Astrocyte of the hippocampus (primary cell): ENCODE measurements at regions not wholly inside any gene's neighbourhood (a gene's known extent, or its start where the extent isn't known, plus 50 kb on each side); places are given as distances from the start of the nearest gene placed in this dataset.

Experiments
- DNase-seq: peaks from one replicate; pipeline ENCODE4 v3.0.0; 2011; ENCODE audit warnings: low read depth, low spot score

DNA sequence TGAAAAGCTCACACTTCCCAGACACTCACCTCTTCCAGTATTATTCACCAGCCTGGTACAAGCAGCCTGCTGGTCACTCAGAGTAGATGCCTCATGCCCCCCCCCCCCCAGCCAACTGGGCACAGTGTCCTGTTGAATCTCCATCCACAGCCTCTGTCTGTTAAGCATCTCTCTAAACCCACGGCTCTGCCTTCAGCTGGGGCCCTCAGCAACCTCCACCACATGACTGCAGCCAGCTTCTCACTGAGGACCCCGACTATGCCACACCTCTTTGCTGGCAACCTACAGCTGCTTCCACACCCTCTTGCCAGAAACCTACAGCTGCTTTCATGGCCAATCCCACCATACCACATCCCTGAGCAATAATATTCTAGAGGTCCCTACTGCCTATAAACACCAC, 113.1 kb downstream of the RHOU start:
- DNase-seq: no peak

DNA sequence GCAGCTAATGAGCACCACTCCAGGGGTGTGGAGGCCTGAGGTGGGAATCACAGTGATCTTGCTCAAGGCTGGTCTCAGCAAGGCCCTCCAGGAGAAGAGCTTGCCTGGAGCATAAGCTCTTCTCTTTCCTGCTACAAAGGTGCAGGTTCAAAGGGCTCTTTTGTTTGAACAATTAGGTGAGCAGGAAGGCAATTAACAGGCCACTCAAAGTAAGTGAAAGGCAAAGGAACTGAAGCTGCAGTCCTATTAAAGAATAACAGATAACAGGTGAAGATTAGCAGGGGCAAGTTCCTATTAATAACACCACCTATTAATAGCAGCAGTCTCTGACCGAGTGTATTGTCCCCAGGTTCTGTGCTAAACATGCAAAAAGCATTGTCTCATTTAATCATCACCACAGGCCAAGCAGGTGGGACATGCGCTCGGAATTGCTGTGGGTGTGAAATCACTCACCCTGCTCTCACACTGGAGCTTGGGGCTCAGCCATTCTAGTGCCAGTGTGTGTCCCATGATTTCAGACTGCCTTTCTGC, 113.8 kb downstream of the RHOU start:
- DNase-seq: no peak

DNA sequence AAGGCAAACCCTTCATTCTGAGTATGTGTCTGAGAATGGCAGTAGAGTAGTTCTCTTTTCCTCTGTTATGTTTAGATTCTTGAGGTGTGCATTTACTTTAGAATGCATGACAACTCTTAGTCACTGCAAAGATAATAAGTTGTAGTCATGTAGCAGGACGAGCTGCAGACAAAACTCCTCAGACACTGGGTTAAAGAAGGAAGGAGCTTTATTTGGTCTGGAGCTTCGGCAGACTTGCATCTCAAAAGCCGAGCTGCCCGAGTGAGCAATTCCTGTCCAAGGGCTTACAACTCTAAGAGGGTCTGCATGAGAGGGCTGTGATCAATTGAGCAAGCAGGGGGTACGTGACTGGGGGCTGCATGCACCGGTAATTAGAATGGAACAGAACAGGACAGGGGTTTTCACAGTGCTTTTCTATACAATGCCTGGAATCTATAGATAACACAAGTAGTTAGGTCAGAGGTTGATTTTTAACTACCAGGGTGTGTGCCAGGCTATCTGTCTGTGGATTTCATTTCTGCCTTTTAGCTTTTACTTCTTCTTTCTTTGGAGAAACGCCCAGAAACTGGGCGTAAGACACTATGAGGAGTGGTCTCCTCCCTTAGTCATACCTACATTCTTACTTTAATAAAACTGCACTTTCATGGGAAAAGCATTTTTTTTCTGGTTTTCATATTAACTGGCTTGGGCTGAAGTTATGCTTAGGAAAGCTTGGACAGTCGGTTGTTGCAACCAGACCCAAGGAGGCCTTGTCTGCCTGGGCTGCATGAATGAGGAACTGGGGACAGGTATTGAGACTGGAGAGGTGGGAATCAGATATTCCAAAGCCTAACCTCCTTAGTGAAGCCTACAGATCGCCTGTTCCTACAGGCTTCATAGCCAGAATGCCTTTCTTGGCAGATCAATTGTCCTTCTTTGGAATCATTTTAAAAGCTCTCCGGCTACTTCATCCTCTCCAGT, 115.1 kb downstream of the RHOU start:
- DNase-seq: no peak

DNA sequence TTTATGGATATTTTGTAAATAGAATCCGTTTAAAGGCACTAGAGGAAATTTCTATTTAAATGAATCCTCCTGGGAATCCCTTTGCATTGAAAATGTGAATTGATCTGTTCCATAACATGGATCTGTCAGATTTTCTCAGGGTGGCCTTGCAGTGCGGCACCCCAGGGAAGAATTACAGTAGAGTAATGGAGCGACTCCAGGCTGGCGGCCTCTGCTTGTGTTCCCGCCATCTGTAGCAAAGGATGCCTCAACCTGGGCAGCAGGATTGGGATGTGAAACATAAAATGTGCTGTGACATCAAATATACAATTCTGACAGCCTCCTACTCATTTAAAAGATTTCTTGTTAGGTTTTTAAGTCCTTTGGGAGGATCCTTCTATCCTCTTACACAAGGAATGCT, 115.9 kb downstream of the RHOU start:
- DNase-seq: no peak

DNA sequence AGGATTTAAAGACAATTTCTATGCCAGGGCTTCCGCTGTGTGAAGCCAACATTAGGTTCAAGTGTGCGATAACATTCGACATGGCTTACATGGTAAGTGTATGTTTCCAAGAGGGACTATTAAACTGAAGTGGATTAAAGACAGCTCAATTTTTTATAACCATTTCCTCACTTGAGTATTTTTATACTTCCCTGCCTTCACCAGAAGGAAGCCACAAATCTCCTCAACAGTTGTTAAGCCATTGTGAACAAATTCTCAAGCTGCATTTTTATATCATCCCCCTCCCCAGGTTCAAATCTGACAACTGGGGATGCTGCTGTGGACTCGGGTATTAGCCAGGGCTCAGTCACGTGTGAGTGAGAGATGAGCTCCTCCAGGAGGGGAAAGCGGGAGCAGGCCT, 116.3 kb downstream of the RHOU start:
- no peak for DNase-seq

DNA sequence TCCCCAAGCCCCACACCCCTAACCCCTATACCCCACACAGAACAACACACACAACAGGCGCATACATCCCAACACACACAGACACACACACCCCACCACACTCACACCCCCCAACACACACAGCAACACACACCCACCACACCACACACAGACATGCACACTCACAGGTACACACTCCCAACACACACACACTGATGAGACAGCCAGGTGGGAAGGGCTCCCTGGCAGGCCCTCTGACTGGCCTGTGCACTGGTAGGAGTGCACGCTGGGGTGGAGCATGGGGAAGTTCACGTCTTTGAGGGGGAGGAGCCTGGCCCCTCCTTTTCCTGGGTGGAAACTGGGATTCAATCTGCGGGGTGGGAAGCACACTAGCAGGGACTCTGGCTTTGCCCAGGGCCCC, 116.7 kb downstream of the RHOU start:
- DNase-seq: no peak

DNA sequence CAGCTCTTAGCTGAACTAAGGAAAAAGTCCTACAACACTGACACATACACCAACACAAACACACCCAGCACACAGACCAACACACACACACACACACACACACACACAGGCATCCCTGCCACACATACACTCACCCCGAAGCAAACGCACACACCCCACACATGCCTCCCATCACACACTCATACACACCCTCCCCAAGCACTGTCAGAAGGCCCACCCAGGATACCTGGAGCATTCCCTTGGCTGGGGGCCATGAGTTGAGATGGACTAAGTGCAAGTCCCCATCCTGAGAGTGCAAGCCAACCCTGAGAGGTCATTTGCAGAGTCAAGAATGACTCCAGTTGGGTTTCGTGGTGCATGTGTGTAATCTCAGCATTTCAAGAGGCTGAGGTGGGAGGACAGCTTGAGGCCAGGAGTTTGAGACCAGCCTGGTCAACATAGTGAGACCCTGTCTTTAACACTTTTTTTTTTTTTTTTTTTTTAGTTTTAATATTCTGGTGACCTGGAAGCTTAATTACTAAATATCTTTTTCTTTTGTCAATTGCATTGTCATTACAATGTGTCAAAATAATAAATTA, 117.3 kb downstream of the RHOU start:
- DNase-seq: no peak

DNA sequence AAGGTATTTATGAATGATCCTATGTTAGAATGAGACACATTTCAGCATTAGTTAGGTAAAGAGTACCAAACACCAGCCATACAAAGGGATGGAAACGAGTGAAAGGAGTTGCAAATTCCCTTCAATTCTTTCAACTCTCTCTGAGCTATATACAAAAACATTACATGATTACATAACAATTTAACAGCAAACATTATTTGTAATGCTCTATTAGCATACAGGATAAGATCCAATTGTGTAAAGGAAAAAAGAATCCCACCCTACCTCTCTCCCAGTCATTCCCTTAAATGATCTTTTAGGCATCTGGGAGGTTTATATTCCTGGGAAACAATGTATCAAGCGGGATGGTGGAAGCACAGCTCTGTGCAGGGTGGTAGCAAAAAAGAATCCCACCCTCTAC, 117.9 kb downstream of the RHOU start:
- DNase-seq: no peak

DNA sequence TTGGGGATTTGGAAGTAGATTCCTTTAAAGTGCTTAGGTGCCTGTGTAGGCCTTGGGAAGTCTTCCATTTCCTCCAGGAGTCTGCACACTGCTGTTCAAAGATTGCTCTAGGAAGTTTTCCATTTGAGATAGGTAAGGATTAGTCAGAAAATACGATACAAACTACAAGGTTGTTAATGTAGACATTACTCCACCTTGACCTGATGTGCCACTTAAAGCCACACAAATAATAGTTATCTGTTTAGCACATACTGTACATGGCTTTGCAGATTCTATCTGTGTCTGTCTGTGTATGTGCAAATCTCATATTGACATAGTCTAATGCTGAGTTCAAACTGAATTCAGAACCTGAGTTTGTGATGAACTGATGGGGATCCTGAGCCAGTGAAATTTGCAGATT, 118.4 kb downstream of the RHOU start:
- no peak for DNase-seq

DNA sequence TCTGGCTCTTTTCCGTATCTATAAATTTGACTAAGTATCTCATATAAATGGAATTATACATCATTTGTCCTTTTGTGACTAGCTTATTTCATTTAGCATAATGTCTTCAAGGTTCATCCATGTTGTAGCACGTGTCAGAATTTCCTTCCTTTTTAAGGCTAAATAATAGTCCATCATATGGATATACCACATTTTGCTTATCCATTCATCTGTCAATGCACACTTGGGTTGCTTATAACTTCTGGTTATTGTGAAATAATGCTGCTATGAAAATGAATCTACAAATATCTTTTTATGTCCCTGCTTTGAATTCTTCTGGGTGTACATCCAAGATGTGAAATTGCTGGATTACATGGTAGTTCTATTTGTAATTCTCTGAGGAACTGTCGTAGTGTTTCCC, 119.6 kb downstream of the RHOU start:
- no peak for DNase-seq

DNA sequence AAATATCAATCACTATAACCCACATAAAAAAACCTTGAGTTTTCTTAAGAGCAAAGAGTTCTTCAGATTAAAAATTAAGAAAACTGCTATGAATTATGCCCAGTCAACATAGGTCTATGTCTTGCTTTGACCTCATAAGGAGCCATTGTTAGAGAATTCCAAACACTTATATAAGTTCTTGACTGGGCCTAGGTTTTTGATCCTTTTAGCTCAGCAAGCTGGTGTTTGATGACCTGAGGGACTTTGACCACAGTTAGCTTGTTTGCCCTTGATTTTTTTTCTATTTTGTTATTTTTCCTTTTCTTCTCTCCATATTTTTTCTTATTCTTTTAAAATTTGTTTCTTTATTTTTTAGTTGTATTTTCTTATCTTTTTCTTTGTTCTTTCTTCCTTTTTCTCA, 122.3 kb downstream of the RHOU start:
- no peak for DNase-seq

DNA sequence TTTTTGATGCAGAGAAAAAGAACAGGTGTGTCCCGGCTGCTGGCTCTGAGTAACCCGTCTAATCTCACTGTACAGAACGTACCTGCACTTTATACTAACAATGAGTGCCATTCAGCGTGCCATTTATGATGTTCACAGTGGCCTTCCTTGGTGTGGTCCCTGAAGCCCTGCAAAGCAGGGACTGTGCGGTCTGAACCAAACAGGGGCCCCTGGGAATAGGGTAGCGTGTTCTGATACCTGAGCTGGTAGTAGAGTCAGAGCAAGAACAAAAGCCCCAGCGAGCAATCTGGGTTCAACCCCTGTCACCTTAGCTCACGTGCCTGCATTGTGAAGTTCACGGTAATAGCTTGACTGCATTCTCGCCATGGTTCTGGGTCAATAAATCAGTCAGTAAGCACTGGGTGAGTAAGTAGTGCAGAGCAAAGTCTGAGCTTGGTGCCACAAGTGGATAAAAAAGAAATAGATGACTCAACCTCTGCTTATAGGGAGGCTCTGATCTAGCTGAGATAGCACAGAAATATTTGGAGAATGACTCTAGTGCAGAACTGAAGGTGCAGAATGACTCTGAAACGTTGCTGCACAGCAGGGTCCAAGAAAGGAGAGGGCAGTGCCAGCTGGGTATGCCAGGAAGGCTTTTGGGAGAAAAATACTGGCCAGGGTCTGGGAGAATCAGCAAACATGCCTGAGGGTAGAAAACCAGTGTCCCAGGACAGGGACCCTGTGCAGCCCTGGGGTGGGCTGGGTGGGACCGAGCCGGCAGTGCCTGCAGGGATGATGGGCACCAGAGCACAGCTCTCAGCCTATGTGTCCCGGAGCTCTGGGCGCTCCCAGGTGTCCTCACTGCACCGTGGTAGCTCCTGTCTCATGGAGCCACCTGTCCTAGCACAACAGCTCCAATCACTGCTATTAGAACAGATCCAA, 125.9 kb downstream of the RHOU start:
- DNase-seq: peak; percentile 82

DNA sequence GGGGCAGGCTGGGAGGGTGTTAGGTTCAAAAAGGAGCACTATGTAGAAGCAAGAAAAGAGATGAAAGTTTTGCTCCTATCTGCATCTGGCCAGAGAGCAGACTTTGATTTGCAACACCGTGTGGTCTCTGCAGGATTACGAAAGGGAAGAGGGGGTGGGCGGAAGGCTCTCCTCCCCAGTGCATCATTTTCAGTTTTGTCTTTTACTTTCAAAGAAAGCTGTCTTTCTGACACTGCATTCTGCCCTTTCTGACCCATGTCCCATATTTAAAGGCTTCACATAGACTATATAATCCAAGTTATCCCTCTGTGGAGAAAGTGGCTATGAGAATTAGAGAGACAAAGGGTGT, 126.5 kb downstream of the RHOU start:
- DNase-seq: no peak

DNA sequence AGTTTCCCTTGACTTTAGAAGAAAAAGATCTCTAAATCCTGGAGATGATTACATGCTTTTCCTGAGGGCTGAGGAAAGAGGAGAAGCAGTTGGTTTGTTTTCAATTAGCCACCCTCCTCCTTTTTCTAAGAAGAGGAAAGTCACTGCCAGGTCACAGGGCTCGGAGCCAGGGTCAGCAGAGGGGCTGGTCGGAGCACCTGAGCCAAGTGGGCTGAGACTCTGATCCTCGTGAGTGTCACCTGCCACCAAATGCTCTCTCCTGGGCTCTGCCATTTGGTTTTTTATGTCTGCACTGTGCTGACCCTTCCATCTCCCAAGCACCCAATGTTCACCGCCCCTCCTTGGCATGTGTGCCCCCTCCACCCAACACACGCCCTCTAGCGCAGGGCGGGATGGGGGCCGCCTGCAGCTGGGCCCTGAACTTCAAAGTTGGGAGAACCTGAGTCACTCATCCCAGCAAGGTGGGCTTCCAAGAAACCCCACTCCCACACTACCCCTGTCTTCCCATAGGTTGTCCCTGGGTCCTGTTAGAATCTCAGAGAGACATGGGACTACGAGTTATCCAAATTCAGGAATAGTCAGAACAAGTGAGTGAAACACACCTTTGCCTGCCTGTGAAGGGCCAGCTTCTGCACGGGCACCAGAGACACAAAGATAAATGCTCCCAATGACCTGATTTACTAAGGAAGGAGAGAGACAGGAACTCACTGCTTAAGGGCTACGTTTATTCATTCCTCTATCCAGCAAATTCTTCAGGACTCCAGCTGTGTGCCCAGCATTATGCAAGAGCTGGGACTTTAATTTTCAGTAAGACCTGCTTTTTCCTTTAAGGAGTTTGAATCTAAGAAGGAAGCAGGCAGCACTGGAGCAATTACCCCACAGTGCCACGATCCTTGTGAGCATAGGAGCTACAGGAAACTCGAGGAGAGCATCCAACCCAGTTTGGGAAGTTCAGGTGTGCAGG, 127.5 kb downstream of the RHOU start:
- DNase-seq: no peak

DNA sequence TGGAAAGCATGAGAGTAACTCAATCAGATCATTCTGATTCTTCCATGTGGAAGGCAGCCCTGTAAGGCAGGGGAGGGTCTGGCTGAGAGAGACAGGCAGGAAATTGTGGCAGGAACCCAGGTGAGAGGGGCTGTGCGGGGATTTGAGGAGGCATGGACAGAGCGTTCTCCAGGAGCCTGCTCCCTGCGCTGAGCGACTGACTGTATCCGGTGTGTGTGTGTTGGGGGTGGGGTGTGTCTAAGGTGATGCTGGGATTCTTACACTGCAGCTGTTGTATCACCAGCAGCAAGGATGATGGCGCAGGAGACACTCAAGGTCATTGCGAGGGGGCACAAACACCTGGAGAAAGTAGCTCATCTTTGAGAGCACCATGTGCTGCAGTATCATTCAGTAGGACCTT, 128.5 kb downstream of the RHOU start:
- DNase-seq: no peak

DNA sequence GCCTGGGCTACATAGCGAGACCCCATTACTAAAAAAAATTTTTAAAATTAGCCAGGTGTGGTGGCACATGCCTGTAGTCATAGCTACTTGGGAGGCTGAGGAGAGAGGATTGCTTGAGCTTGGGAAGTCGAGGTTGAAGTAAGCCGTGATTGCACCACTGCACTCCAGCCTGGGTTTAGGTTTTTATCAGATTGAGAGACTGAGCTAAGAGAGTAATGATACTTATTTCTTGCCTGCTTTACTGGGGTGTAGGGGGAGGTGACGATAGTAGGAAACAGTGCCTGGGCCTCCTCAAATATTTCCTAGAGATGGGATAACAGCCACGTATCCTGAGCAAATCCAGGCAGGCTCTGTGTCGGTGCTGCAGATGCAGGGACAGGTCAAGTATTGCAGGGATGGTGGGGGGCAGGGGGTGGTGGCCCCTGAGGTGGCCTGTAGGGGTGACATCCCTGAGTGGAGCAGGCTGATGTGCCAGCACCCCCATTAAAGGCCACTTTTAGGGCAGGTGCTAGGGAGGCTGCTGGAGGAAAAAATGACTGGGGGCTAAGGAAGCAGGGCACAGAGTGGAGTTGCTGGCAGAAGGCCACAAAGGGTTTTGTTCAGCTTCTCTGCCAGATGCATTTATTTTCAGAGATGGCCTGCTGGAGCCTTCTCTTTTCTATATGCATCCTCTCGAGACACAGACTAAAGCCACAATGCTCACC, 130.5 kb downstream of the RHOU start:
- DNase-seq: no peak

DNA sequence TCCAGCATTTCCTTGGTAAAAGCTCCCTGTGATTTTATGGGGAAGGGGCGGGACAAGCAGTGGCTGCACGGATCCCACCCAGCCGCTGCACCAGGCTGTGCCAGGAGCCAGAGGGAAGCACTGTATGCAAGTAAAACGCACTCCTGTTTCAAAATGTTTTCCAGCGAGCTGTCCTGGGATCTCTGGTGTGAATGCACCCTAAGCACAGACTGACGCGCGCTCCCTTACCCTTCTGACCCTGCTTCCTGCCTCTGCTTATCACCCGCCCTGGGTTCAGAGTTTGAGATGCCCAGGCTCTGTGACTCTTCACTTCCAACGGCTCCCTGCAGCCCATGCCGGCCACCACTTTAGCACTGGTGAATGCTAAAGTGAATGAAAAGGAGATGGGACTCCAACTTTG, 131.2 kb downstream of the RHOU start:
- DNase-seq: no peak

DNA sequence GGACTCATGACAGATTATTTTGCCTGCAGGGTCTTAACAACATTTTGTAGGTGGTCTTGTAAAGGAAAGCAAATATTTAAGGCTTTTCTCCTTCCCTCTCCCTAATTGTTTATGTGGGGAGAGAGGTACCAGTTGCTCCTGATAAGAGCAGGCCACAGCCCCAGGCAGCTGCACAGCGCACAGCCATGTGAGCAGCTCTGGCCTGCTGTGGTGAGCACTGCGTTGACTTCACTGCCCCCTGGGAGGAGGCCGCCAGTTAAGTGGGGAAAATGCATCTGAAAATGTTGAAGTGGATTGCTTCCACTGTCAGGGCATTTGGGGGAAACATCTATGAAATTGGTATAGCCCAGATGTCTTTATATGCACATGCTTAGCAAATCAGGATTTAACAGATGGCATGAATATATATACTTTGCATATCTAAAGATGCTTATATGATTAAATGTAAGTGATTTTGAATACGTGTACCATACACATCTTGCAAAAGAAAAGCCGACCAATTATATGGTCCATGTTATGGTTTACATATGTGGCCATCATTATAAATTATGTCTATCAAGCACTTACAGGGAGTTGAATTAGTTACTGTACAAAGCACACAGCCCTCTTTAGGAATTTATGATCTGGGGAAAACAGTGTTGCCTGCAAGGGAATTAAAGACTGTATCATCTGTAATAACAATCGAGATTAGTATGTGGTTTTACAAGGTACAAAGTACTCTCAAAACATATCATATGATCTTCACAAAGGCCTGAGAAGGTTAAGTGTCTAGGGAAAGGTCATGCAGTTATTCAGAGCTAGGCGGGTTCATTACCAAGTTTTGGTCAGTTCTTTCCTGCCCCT, 132.1 kb downstream of the RHOU start:
- DNase-seq: no peak

DNA sequence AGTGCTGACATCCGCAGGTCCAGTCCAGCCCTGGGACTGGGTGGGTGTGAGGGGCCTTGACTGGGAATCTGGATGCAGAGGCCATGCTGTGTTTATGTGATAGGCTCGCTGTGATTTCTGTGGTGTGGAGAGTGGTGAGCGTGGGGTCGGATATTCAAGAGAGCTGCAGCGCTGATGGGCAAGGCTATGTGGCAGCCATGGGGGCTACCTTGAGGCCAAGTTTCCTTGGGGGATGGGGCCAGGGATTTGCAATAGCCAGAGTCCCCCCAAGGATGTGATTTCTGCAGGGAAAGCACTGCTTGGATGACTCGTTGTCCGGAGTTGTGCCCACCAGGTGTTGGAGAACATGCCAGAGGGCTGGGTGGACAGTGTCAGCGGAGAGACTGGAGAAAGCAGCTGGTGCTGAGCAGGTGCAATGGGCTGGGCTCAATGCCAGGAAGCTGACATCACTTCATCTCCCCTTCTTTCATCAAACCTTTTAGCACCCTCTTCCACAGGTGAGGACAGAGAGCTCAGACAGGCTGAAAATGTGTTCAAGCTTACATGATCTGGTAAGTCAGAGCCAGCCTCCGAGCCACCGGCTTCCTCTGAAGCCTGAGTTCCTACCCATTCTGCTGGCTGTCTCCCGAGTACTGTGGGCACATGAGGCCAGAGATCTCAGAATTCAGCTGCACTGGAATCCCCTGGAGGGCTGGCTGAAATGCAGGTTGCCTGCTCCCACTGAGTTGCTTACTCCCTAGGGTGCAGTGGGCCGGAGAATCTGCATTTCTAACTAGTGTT, 132.9 kb downstream of the RHOU start:
- DNase-seq: no peak
